B cell (primary cell): ENCODE measurements at regions not wholly inside any gene's neighbourhood (a gene's known extent, or its start where the extent isn't known, plus 50 kb on each side); places are given as distances from the start of the nearest gene placed in this dataset.

Source experiments
- ATAC-seq: fragments of 200-7000 bp; cut with Tn5 transposase; one replicate; pipeline ENCODE4 v1.10.0; 2021; ENCODE audit warnings: low read depth, mild to moderate bottlenecking, moderate number of reproducible peaks, moderate library complexity
- CTCF ChIA-PET: fragments of 350-600 bp; sonication (Branson Sonifier 250); formaldehyde crosslinking; loops from one replicate; lab custom pipeline; 2021; ENCODE audit warnings: antibody characterized with exemption, inconsistent platforms; lab: Charles Lee
- POLR2A ChIA-PET: fragments of 350-600 bp; sonication (Branson Sonifier 250); formaldehyde crosslinking; loops from one replicate; lab custom pipeline; 2021; ENCODE audit warnings: antibody characterized with exemption; lab: Charles Lee
- DNase-seq: peaks from one replicate; pipeline ENCODE4 v3.0.0; 2013
- H2AFZ ChIP-seq: 2 replicates; pipeline ENCODE4 v1.6.1; 2012; ENCODE audit warnings: mild to moderate bottlenecking, low read depth, low read length; ENCODE audit not compliant: insufficient read depth, poor library complexity, severe bottlenecking
- H3K27ac ChIP-seq, 2 donors: 1 replicate in 1 of 2; 2 replicates in 1 of 2; pipeline ENCODE4 v1.5.1; 2012 to 2013; ENCODE audit warnings: low read length in 2 of 2, mild to moderate bottlenecking in 2 of 2, moderate library complexity in 1 of 2
- H3K27me3 ChIP-seq, 4 experiments: fragments of 200-600 bp in 1 of 4; sonication (generic) in 1 of 4; replicated peaks in 1 of 4; 1 replicate in 2 of 4; 2 replicates in 2 of 4; pipeline versions ENCODE4 v1.6.1 to v1.7.0; 2013 to 2016; ENCODE audit warnings: low read length in 3 of 4, mild to moderate bottlenecking in 2 of 4, mixed read lengths in 1 of 4, moderate library complexity in 1 of 4; ENCODE audit not compliant: insufficient read depth in 4 of 4, control insufficient read depth in 3 of 4; ENCODE audit errors: control extremely low read depth in 1 of 4
- H3K36me3 ChIP-seq, 2 experiments: replicated peaks in 1 of 2; 1 replicate in 1 of 2; 2 replicates in 1 of 2; pipeline versions ENCODE4 v1.6.1 to v1.7.1; 2013; ENCODE audit warnings: low read length in 1 of 2; ENCODE audit not compliant: insufficient read depth in 2 of 2, control insufficient read depth in 1 of 2; ENCODE audit errors: control extremely low read depth in 1 of 2, extremely low read depth in 1 of 2
- H3K4me1 ChIP-seq, 2 donors: fragments of 200-600 bp in 1 of 2; sonication (generic) in 1 of 2; 1 replicate in 1 of 2; 2 replicates in 1 of 2; pipeline versions ENCODE4 v1.5.1 to v1.6.1; 2013 to 2017; ENCODE audit warnings: low read length in 2 of 2; ENCODE audit not compliant: control insufficient read depth in 2 of 2, insufficient read depth in 2 of 2
- H3K4me2 ChIP-seq: replicated peaks from 2 replicates; pipeline ENCODE3; 2012; ENCODE audit warnings: mild to moderate bottlenecking, low read depth, low read length; ENCODE audit not compliant: poor library complexity, severe bottlenecking
- H3K4me3 ChIP-seq, 5 experiments: fragments of 200-600 bp in 1 of 5; sonication (generic) in 1 of 5; 1 replicate in 3 of 5; 2 replicates in 2 of 5; pipeline versions ENCODE4 v1.5.1 to v1.7.0; 2011 to 2016; ENCODE audit warnings: low read length in 4 of 5, mild to moderate bottlenecking in 4 of 5, low read depth in 2 of 5, control low read depth in 1 of 5, moderate library complexity in 1 of 5; ENCODE audit not compliant: insufficient read depth in 1 of 5; ENCODE audit errors: control extremely low read depth in 1 of 5, extremely low read depth in 1 of 5
- H3K79me2 ChIP-seq: fragments of 200-600 bp; sonication (generic); one replicate; pipeline ENCODE4 v1.6.0; 2016; ENCODE audit warnings: low read length; ENCODE audit not compliant: control insufficient read depth, insufficient read depth
- H3K9ac ChIP-seq: fragments of 200-600 bp; sonication (generic); 2 replicates; pipeline ENCODE4 v1.6.1; 2017; ENCODE audit warnings: mild to moderate bottlenecking, low read length, moderate library complexity
- H3K9me3 ChIP-seq, 3 donors: one replicate each; pipeline versions ENCODE4 v1.6.1 to v1.7.1; 2013; ENCODE audit warnings: low read length in 2 of 3; ENCODE audit not compliant: control insufficient read depth in 2 of 3, insufficient read depth in 1 of 3; ENCODE audit errors: control extremely low read depth in 1 of 3
- H4K20me1 ChIP-seq: 2 replicates; pipeline ENCODE4 v1.6.0; 2012; ENCODE audit warnings: mild to moderate bottlenecking, low read length; ENCODE audit not compliant: insufficient read depth, control insufficient read depth, poor library complexity, severe bottlenecking
- H3K27ac Mint-ChIP-seq: one replicate; pipeline ENCODE4 v1.8.0; 2021; ENCODE audit warnings: mixed read lengths
- H3K27me3 Mint-ChIP-seq: one replicate; pipeline ENCODE4 v1.8.0; 2021; ENCODE audit warnings: mixed read lengths
- H3K4me1 Mint-ChIP-seq: one replicate; pipeline ENCODE4 v1.8.0; 2021; ENCODE audit warnings: mixed read lengths
- H3K4me3 Mint-ChIP-seq: one replicate; pipeline ENCODE4 v1.8.0; 2021; ENCODE audit warnings: mixed read lengths
- H3K9me3 Mint-ChIP-seq: one replicate; pipeline ENCODE4 v1.8.0; 2022; ENCODE audit warnings: mixed read lengths; ENCODE audit not compliant: insufficient read depth
- CTCF ChIP-seq: fragments of 200-600 bp; IDR thresholded peaks from one replicate; pipeline ENCODE4 v1.8.0; 2022; ENCODE audit warnings: antibody characterized with exemption, mild to moderate bottlenecking
- EZH2 ChIP-seq: IDR thresholded peaks from 2 replicates; pipeline ENCODE4 v1.6.1; 2012; ENCODE audit warnings: borderline replicate concordance, low read depth, mild to moderate bottlenecking, moderate library complexity, low read length; ENCODE audit not compliant: insufficient read depth, poor library complexity, severe bottlenecking
- WGBS: methylation state at CpG from one replicate; pipeline ENCODE4 v1.1.5; 2013; ENCODE audit warnings: missing lambda C conversion rate; ENCODE audit not compliant: insufficient coverage; 5-methylcytosine and 5-hydroxymethylcytosine counted together
- intact Hi-C: fragments of 100-400 bp; cut with micrococcal nuclease; formaldehyde crosslinking; loops from one replicate; pipeline ENCODE4 v1.10.0; 2022

DNA sequence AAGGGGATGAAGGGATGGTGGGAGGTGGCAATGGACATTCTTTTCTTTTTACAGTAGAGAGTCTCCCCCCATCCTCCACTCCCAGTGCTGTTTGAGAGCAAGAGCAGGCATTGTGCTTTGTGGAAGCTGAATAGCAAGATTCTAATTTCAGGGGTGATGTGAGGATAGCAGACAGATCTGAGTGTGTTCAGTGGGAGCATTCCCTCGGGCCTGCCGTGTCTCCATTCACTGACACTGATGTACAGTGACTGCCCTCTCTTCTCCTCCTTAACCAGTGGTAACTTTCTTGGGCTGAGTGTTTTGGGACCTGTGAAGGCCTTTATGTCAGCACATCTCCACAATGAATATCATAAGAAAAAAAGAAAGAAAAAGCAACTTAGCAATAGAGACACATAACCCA, 396.6 kb upstream of the RPS6KA3 start:
- Histone ChIP-seq H3K4me3 (no peak overlapping the region), H3K4me1 (no peaks in the 10 kb centered on the region), H3K79me2 (no peaks in the 10 kb centered on the region), H3K4me2 (no peak overlapping the region), H4K20me1 (no peaks in the 10 kb centered on the region), H3K27me3 (no peaks in the 10 kb centered on the region), H3K9me3 (no peaks in the 10 kb centered on the region), H3K27ac (no peak overlapping the region), H3K36me3 (no peaks in the 10 kb centered on the region), H3K9ac (no peak overlapping the region), H2AFZ (no peak overlapping the region)
- POLR2A ChIA-PET, result no interaction called here
- TF ChIP-seq CTCF, result no peak
- TF ChIP-seq EZH2, result no peak
- Mint-ChIP-seq H3K4me1 (no peaks in the 10 kb centered on the region), H3K9me3 (no peaks in the 10 kb centered on the region), H3K4me3 (no peak overlapping the region), H3K27ac (no peak overlapping the region), H3K27me3 (no peaks in the 10 kb centered on the region)
- ATAC-seq (no peak), DNase-seq (no peak)
- intact Hi-C loops, result no loop called here
- CTCF ChIA-PET, result no interaction called here
- WGBS, result no CpG with 5 or more reads among the region's 2 CpGs

GRCh38 chrX:20656721-20657120, 390.0 kb upstream of the RPS6KA3 start:
- Histone ChIP-seq H3K36me3 (no peaks in the 10 kb centered on the region), H3K4me3 (no peak overlapping the region), H3K4me1 (no peaks in the 10 kb centered on the region), H2AFZ (no peak overlapping the region), H3K9ac (no peak overlapping the region), H3K27ac (no peak overlapping the region), H4K20me1 (no peaks in the 10 kb centered on the region), H3K27me3 (no peaks in the 10 kb centered on the region), H3K79me2 (no peaks in the 10 kb centered on the region), H3K9me3 (no peaks in the 10 kb centered on the region), H3K4me2 (no peak overlapping the region)
- ATAC-seq, result no peak
- DNase-seq, result no peak
- Mint-ChIP-seq H3K9me3 (no peaks in the 10 kb centered on the region), H3K27me3 (no peaks in the 10 kb centered on the region), H3K27ac (no peak overlapping the region), H3K4me1 (no peaks in the 10 kb centered on the region), H3K4me3 (no peak overlapping the region)
- intact Hi-C loops, result no loop called here
- 80% methylated on average over 1 of the region's 1 CpG for WGBS
- ChIA-PET POLR2A (no interaction called here), CTCF (no interaction called here)
- no peak for TF ChIP-seq CTCF
- TF ChIP-seq EZH2, result no peak
